ENCODE measurements at regions not wholly inside any gene's neighbourhood (a gene's known extent, or its start where the extent isn't known, plus 50 kb on each side); places are given as distances from the start of the nearest gene placed in this dataset.

- no peak overlapping the region for H3K4me3 Mint-ChIP-seq
These were observed 461.3 kb downstream of the KIF16B start for GRCh38 chr20:16111852-16112412.

GRCh38 chr20:16111172-16111832 lies 461.9 kb downstream of the KIF16B start:
- Mint-ChIP-seq H3K4me1 (no peaks in the 10 kb centered on the region), H3K36me3 (no peaks in the 10 kb centered on the region), H3K9me3 (peaks cover 0 to 14% (median 5%) of the 10 kb centered on the region in 7 donors), H3K27me3 (no peaks in the 10 kb centered on the region), H3K4me3 (no peak overlapping the region), H3K27ac (no peak overlapping the region)
- no peak for ATAC-seq (ENCODE audit: low read depth in 2 of 2)
- Histone ChIP-seq H3K9me3 (ENCODE audit: control insufficient read depth in 2 of 2, low read length in 2 of 2) (no peaks in the 10 kb centered on the region), H3K4me3 (ENCODE audit: low read depth, low read length) (no peak overlapping the region), H3K27me3 (ENCODE audit: control insufficient read depth, insufficient read depth, low read length) (no peaks in the 10 kb centered on the region), H3K27ac (ENCODE audit: insufficient read depth, low read length, poor library complexity, severe bottlenecking) (no peak overlapping the region), H3K36me3 (ENCODE audit: control insufficient read depth, insufficient read depth, low read length) (no peaks in the 10 kb centered on the region), H3K4me1 (ENCODE audit: control insufficient read depth, insufficient read depth, low read length, poor library complexity, severe bottlenecking) (no peaks in the 10 kb centered on the region)
- no peak for DNase-seq

More at GRCh38 chr20:16111852-16112412, 461.3 kb downstream of the KIF16B start:
- Mint-ChIP-seq H3K27ac (no peak overlapping the region), H3K27me3 (no peaks in the 10 kb centered on the region), H3K9me3 (peaks cover 0 to 14% (median 5%) of the 10 kb centered on the region in 7 donors), H3K36me3 (no peaks in the 10 kb centered on the region), H3K4me1 (no peaks in the 10 kb centered on the region)
- ATAC-seq (ENCODE audit: low read depth in 2 of 2) (no peak), DNase-seq (no peak)
- no peak overlapping the region for H3K4me3 ChIP-seq (ENCODE audit: low read depth, low read length)
- H3K27me3 ChIP-seq (ENCODE audit: control insufficient read depth, insufficient read depth, low read length), result no peaks in the 10 kb centered on the region
- H3K27ac ChIP-seq (ENCODE audit: insufficient read depth, low read length, poor library complexity, severe bottlenecking), result no peak overlapping the region
- no peaks in the 10 kb centered on the region for H3K36me3 ChIP-seq (ENCODE audit: control insufficient read depth, insufficient read depth, low read length)
- no peaks in the 10 kb centered on the region for H3K4me1 ChIP-seq (ENCODE audit: control insufficient read depth, insufficient read depth, low read length, poor library complexity, severe bottlenecking)
- H3K9me3 ChIP-seq (ENCODE audit: control insufficient read depth in 2 of 2, low read length in 2 of 2), result no peaks in the 10 kb centered on the region

GRCh38 chr20:16107172-16107870 lies 465.9 kb downstream of the KIF16B start:
- no peak for ATAC-seq (ENCODE audit: low read depth in 2 of 2)
- Histone ChIP-seq H3K9me3 (ENCODE audit: control insufficient read depth in 2 of 2, low read length in 2 of 2) (no peaks in the 10 kb centered on the region), H3K36me3 (ENCODE audit: control insufficient read depth, insufficient read depth, low read length) (no peaks in the 10 kb centered on the region), H3K4me1 (ENCODE audit: control insufficient read depth, insufficient read depth, low read length, poor library complexity, severe bottlenecking) (no peaks in the 10 kb centered on the region), H3K27ac (ENCODE audit: insufficient read depth, low read length, poor library complexity, severe bottlenecking) (no peak overlapping the region), H3K27me3 (ENCODE audit: control insufficient read depth, insufficient read depth, low read length) (no peaks in the 10 kb centered on the region), H3K4me3 (ENCODE audit: low read depth, low read length) (no peak overlapping the region)
- Mint-ChIP-seq H3K27me3 (no peaks in the 10 kb centered on the region), H3K4me3 (no peak overlapping the region), H3K36me3 (no peaks in the 10 kb centered on the region), H3K4me1 (no peaks in the 10 kb centered on the region), H3K27ac (no peak overlapping the region), H3K9me3 (peaks cover 0 to 10% (median 5%) of the 10 kb centered on the region in 7 donors)
- no peak for DNase-seq

GRCh38 chr20:16106191-16106849 lies 466.9 kb downstream of the KIF16B start:
- Histone ChIP-seq H3K36me3 (ENCODE audit: control insufficient read depth, insufficient read depth, low read length) (no peaks in the 10 kb centered on the region), H3K4me1 (ENCODE audit: control insufficient read depth, insufficient read depth, low read length, poor library complexity, severe bottlenecking) (no peaks in the 10 kb centered on the region), H3K27ac (ENCODE audit: insufficient read depth, low read length, poor library complexity, severe bottlenecking) (no peak overlapping the region), H3K4me3 (ENCODE audit: low read depth, low read length) (no peak overlapping the region), H3K9me3 (ENCODE audit: control insufficient read depth in 2 of 2, low read length in 2 of 2) (no peaks in the 10 kb centered on the region), H3K27me3 (ENCODE audit: control insufficient read depth, insufficient read depth, low read length) (no peaks in the 10 kb centered on the region)
- H3K36me3 Mint-ChIP-seq, result no peaks in the 10 kb centered on the region
- H3K9me3 Mint-ChIP-seq, result peaks cover 0 to 10% (median 4%) of the 10 kb centered on the region in 7 donors
- H3K4me1 Mint-ChIP-seq, result no peaks in the 10 kb centered on the region
- no peak overlapping the region for H3K4me3 Mint-ChIP-seq
- no peak overlapping the region for H3K27ac Mint-ChIP-seq
- no peak for DNase-seq
- ATAC-seq (ENCODE audit: low read depth in 2 of 2), result no peak
- H3K27me3 Mint-ChIP-seq, result no peaks in the 10 kb centered on the region

GRCh38 chr20:16104783-16105182 lies 468.5 kb downstream of the KIF16B start:
- H3K9me3 Mint-ChIP-seq, result peaks cover 0 to 8% (median 4%) of the 10 kb centered on the region in 7 donors

More at GRCh38 chr20:16104783-16105182, 468.5 kb downstream of the KIF16B start:
- DNase-seq (no peak), ATAC-seq (ENCODE audit: low read depth in 2 of 2) (no peak)
- no peak overlapping the region for H3K4me3 Mint-ChIP-seq
- no peaks in the 10 kb centered on the region for H3K36me3 Mint-ChIP-seq
- no peak overlapping the region for H3K27ac ChIP-seq (ENCODE audit: insufficient read depth, low read length, poor library complexity, severe bottlenecking)
- H3K4me3 ChIP-seq (ENCODE audit: low read depth, low read length), result no peak overlapping the region
- H3K4me1 ChIP-seq (ENCODE audit: control insufficient read depth, insufficient read depth, low read length, poor library complexity, severe bottlenecking), result no peaks in the 10 kb centered on the region
- H3K27me3 Mint-ChIP-seq, result no peaks in the 10 kb centered on the region
- H3K4me1 Mint-ChIP-seq, result no peaks in the 10 kb centered on the region
- no peak overlapping the region for H3K27ac Mint-ChIP-seq
- no peaks in the 10 kb centered on the region for H3K27me3 ChIP-seq (ENCODE audit: control insufficient read depth, insufficient read depth, low read length)
- no peaks in the 10 kb centered on the region for H3K36me3 ChIP-seq (ENCODE audit: control insufficient read depth, insufficient read depth, low read length)
- no peaks in the 10 kb centered on the region for H3K9me3 ChIP-seq (ENCODE audit: control insufficient read depth in 2 of 2, low read length in 2 of 2)
